K562 (cell line): ENCODE measurements at regions not wholly inside any gene's neighbourhood (a gene's known extent, or its start where the extent isn't known, plus 50 kb on each side); places are given as distances from the start of the nearest gene placed in this dataset.

Experiments
- ATAC-seq: fragments of 200-7000 bp; cut with Tn5 transposase; 3 replicates; pipeline ENCODE4 v1.9.1; 2020; ENCODE audit warnings: moderate library complexity
- BruUV-seq: library from RNA; stranded (reverse); fragments of 400-500 nt; replicated peaks from 2 replicates; lab custom pipeline; 2021; lab: Mats Ljungman, UMichigan
- CTCF ChIA-PET: fragments of 300-600 bp; formaldehyde crosslinking; extraction: SDS; loops from one replicate; lab custom pipeline; 2021; ENCODE audit warnings: low intra/inter-chr PET ratio; lab: Yijun Ruan, JAX
- POLR2A ChIA-PET: fragments of 300-600, 350-650 bp; sonication (Branson Sonifier 250); formaldehyde crosslinking; extraction: SDS; loops from one replicate; lab custom pipeline; 2021; ENCODE audit warnings: antibody characterized with exemption, inconsistent platforms; lab: Yijun Ruan, JAX
- DNase-seq, 4 experiments: peaks; one replicate each; pipeline versions ENCODE4 v3.0.0 to v3.0.0-alpha.2; 2011 to 2018; ENCODE audit warnings: low spot score in 3 of 4, mixed read lengths in 3 of 4; ENCODE audit errors: extremely low read depth in 1 of 4
- FAIRE-seq: peaks from 2 replicates; lab custom pipeline; 2011; peaks lifted over from hg19 to GRCh38; lab: Jason Lieb, UNC
- H2AFZ ChIP-seq: 2 replicates; pipeline ENCODE4 v1.6.0; 2011; ENCODE audit warnings: low read depth, low read length, control low read depth, inconsistent platforms
- H3K27ac ChIP-seq: fragments of 200-600 bp; 3 replicates; pipeline ENCODE4 v1.8.0; 2011; ENCODE audit warnings: low read depth, mild to moderate bottlenecking, control low read depth, inconsistent platforms, low read length, moderate library complexity, mixed read lengths; ENCODE audit errors: extremely low read depth
- H3K27me3 ChIP-seq, 2 experiments: fragments of 300-600 bp in 1 of 2; 2 replicates in 1 of 2; 3 replicates in 1 of 2; pipeline versions ENCODE4 v1.6.0 to v1.8.0; 2011; ENCODE audit warnings: inconsistent platforms in 2 of 2, low read length in 2 of 2, mild to moderate bottlenecking in 1 of 2, mixed read lengths in 1 of 2, moderate library complexity in 1 of 2; ENCODE audit not compliant: control insufficient read depth in 2 of 2, insufficient read depth in 2 of 2
- H3K36me3 ChIP-seq: fragments of 300-600 bp; 3 replicates; pipeline ENCODE4 v1.8.0; 2011; ENCODE audit warnings: mild to moderate bottlenecking, low read length, inconsistent platforms; ENCODE audit not compliant: control insufficient read depth, insufficient read depth
- H3K4me1 ChIP-seq, 2 experiments: fragments of 200-600 bp in 1 of 2; replicated peaks in 1 of 2; 2 replicates in 1 of 2; 3 replicates in 1 of 2; pipeline versions ENCODE4 v1.5.1 to v1.8.0; 2011; ENCODE audit warnings: inconsistent platforms in 2 of 2, low read length in 2 of 2, mild to moderate bottlenecking in 1 of 2, mixed read lengths in 1 of 2, moderate library complexity in 1 of 2; ENCODE audit not compliant: control insufficient read depth in 2 of 2, insufficient read depth in 2 of 2
- H3K4me2 ChIP-seq: 2 replicates; pipeline ENCODE4 v1.6.1; 2011; ENCODE audit warnings: low read length, control low read depth, inconsistent platforms, mixed read lengths; ENCODE audit not compliant: insufficient read depth
- H3K4me3 ChIP-seq: fragments of 200-600 bp; sonication (generic), shearing (Covaris generic); 2 replicates; pipeline ENCODE4 v1.5.1; 2016; ENCODE audit warnings: control low read depth, inconsistent platforms
- H3K79me2 ChIP-seq: fragments of 200-600 bp; 3 replicates; pipeline ENCODE4 v1.8.0; 2011; ENCODE audit warnings: low read length, inconsistent platforms; ENCODE audit not compliant: control insufficient read depth, insufficient read depth
- H3K9ac ChIP-seq, 2 experiments: 2 replicates each; pipeline versions ENCODE4 v1.6.0 to v1.6.1; 2011; ENCODE audit warnings: low read depth in 2 of 2, low read length in 2 of 2, control low read depth in 1 of 2, inconsistent platforms in 1 of 2, mild to moderate bottlenecking in 1 of 2, mixed read lengths in 1 of 2; ENCODE audit not compliant: insufficient read depth in 1 of 2
- H3K9me1 ChIP-seq: one replicate; pipeline ENCODE4 v1.6.0; 2011; ENCODE audit warnings: inconsistent platforms, mild to moderate bottlenecking, low read length, moderate library complexity; ENCODE audit not compliant: control insufficient read depth, insufficient read depth
- H3K9me3 ChIP-seq: replicated peaks from 2 replicates; pipeline ENCODE4 v1.5.1; 2011; ENCODE audit warnings: low read depth, low read length, inconsistent platforms; ENCODE audit not compliant: control insufficient read depth, insufficient read depth
- H4K20me1 ChIP-seq: replicated peaks from 2 replicates; pipeline ENCODE4 v1.6.1; 2011; ENCODE audit warnings: low read length, inconsistent platforms, mixed read lengths; ENCODE audit not compliant: control insufficient read depth, insufficient read depth
- RNF2 ChIP-seq: sonication (generic); IDR thresholded peaks from 2 replicates; pipeline ENCODE4 v1.6.1; 2016
- TAF9B ChIP-seq: fragments of 450-650 bp; IDR thresholded peaks from 2 replicates; pipeline ENCODE4 v1.6.1; 2018; ENCODE audit warnings: mild to moderate bottlenecking; ENCODE audit not compliant: partially characterized antibody
- WGBS: fragments of 100-300 bp; shearing (Covaris generic); methylation state at CpG from one replicate; pipeline ENCODE4 v1.1.6; 2016; ENCODE audit warnings: low coverage, mixed read lengths; ENCODE audit not compliant: insufficient coverage; ENCODE audit errors: missing lambda C conversion rate; 5-methylcytosine and 5-hydroxymethylcytosine counted together
- in situ Hi-C: fragments of 300-500 bp; cut with MboI; formaldehyde crosslinking; loops from 4 replicates; pipeline ENCODE4 v1.15.0; 2018; ENCODE audit warnings: inconsistent platforms, mixed read lengths
- intact Hi-C: fragments of 100-400 bp; cut with micrococcal nuclease; formaldehyde crosslinking; loops from 2 replicates; pipeline ENCODE4 v1.14.2; 2022
- TF ChIP-seq, protein P1 (sequence below): fragments of 150-350 bp; conservative IDR thresholded peaks from 2 replicates; pipeline ENCODE4 v1.6.1; 2014; ENCODE audit warnings: low read length

DNA sequence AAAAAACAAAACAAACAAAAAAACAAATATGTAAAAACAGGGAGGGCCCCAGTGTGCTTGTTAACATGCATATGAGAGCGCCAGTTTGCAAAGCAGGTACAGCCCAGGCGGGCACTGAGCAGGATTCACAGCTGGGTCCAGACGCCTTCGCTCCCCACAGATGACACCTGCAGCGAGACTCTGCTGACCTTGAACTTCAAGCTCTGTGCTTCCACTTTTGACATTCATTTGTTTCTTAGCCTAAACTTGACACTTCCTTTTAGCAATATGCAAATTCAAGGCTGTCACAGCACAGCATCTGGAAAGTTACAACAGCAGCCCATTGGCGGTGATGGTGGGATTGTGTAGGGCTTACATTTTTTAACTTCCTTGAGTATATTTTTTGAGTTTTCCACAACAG lies 88.8 kb upstream of the TNS3 start:
- Histone ChIP-seq H3K9me1 (no peaks in the 10 kb centered on the region), H3K4me2 (no peak overlapping the region), H3K9me3 (no peaks in the 10 kb centered on the region), H2AFZ (no peak overlapping the region), H3K4me1 (peaks cover 0 to 6% of the 10 kb centered on the region in 2 experiments; a peak in 3 of 5 replicates), H3K36me3 (no peaks in the 10 kb centered on the region), H4K20me1 (no peaks in the 10 kb centered on the region), H3K27ac (no peak overlapping the region), H3K9ac (no peak overlapping the region), H3K27me3 (peaks cover 0 to 11% of the 10 kb centered on the region in 2 experiments; a peak in 3 of 5 replicates), H3K4me3 (no peak overlapping the region), H3K79me2 (no peaks in the 10 kb centered on the region)
- DNase-seq (no peak), FAIRE-seq (no peak), ATAC-seq (no peak)
- TF ChIP-seq, protein P1, sequence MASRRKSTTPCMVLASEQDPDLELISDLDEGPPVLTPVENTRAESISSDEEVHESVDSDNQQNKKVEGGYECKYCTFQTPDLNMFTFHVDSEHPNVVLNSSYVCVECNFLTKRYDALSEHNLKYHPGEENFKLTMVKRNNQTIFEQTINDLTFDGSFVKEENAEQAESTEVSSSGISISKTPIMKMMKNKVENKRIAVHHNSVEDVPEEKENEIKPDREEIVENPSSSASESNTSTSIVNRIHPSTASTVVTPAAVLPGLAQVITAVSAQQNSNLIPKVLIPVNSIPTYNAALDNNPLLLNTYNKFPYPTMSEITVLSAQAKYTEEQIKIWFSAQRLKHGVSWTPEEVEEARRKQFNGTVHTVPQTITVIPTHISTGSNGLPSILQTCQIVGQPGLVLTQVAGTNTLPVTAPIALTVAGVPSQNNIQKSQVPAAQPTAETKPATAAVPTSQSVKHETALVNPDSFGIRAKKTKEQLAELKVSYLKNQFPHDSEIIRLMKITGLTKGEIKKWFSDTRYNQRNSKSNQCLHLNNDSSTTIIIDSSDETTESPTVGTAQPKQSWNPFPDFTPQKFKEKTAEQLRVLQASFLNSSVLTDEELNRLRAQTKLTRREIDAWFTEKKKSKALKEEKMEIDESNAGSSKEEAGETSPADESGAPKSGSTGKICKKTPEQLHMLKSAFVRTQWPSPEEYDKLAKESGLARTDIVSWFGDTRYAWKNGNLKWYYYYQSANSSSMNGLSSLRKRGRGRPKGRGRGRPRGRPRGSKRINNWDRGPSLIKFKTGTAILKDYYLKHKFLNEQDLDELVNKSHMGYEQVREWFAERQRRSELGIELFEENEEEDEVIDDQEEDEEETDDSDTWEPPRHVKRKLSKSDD = no peak
- TF ChIP-seq RNF2 (no peak), TAF9B (no peak)
- ChIA-PET CTCF (no interaction called here), POLR2A (no interaction called here)
- intact Hi-C loops (no loop called here), in situ Hi-C loops (no loop called here)
- no TSS peak for BruUV-seq
- 52% methylated on average over 6 of the region's 6 CpGs for WGBS
